IPS-15b (cell line): ENCODE measurements at regions not wholly inside any gene's neighbourhood (a gene's known extent, or its start where the extent isn't known, plus 50 kb on each side); places are given as distances from the start of the nearest gene placed in this dataset.

Experiments used
- H3K27me3 ChIP-seq: one replicate; pipeline ENCODE4 v1.6.1; 2013; ENCODE audit warnings: low read length; ENCODE audit not compliant: control insufficient read depth, insufficient read depth
- H3K36me3 ChIP-seq: one replicate; pipeline ENCODE4 v1.6.1; 2013; ENCODE audit warnings: low read length; ENCODE audit not compliant: control insufficient read depth, insufficient read depth
- H3K4me1 ChIP-seq: one replicate; pipeline ENCODE4 v1.6.1; 2013; ENCODE audit warnings: mild to moderate bottlenecking, low read length; ENCODE audit not compliant: control insufficient read depth, insufficient read depth
- H3K4me3 ChIP-seq: one replicate; pipeline ENCODE4 v1.5.1; 2013; ENCODE audit warnings: low read depth, low read length
- H3K9ac ChIP-seq: one replicate; pipeline ENCODE4 v1.6.1; 2013; ENCODE audit warnings: low read depth, mild to moderate bottlenecking, low read length
- H3K9me3 ChIP-seq: one replicate; pipeline ENCODE4 v1.6.1; 2013; ENCODE audit warnings: mild to moderate bottlenecking, low read length; ENCODE audit not compliant: control insufficient read depth, insufficient read depth

- no peak overlapping the region for H3K4me3 ChIP-seq
- no peak overlapping the region for H3K9ac ChIP-seq
- H3K36me3 ChIP-seq, result no peaks in the 10 kb centered on the region
- H3K27me3 ChIP-seq, result no peaks in the 10 kb centered on the region
- H3K9me3 ChIP-seq, result no peaks in the 10 kb centered on the region
- H3K4me1 ChIP-seq, result no peaks in the 10 kb centered on the region
Measured at GRCh38 chr20:41782730-41783406, 164.7 kb upstream of the CHD6 start.

DNA sequence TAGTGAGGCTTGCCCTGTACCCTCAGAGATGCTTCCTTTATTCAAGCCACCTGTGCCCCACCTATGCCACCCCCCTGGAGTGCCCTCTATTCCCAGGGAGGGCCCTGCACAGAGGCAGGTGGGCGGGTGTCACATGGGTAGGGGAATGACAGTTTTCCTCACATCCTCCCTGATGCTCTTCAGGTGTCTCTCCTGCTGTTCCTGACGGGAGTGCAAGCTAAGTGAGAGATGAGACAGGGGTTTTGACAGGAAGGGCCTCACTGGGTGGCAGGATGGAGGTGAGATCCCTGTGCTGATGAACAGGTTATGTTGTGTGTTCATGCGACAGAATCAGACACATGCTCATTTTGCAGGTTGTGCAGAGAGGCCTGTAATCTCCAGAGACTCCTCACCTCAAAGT, 164.1 kb upstream of the CHD6 start:
- no peaks in the 10 kb centered on the region for H3K9me3 ChIP-seq
- no peaks in the 10 kb centered on the region for H3K27me3 ChIP-seq
- H3K4me3 ChIP-seq, result no peak overlapping the region
- H3K9ac ChIP-seq, result no peak overlapping the region
- no peaks in the 10 kb centered on the region for H3K4me1 ChIP-seq
- no peaks in the 10 kb centered on the region for H3K36me3 ChIP-seq

DNA sequence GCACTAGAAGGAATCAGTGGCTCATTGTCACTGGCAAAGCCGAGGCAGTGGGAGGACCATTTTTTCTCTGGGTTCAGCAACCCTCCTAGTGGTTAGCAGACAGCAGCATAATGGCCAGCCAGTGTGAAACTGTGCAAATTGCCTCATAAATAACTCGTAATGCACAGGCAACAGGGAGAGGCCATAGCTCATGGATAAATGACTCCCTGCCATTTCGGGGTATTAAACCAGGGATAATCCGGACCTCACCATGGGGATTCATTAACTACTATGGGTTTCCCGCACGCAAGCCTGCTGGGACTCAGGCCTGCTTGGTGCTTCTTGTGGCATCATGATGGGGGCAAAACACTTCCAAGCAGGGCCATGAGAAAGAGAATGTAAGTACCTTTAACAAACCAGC, 158.2 kb upstream of the CHD6 start:
- Histone ChIP-seq H3K4me3 (no peak overlapping the region), H3K9ac (no peak overlapping the region), H3K9me3 (no peaks in the 10 kb centered on the region), H3K36me3 (no peaks in the 10 kb centered on the region), H3K27me3 (no peaks in the 10 kb centered on the region), H3K4me1 (no peaks in the 10 kb centered on the region)

DNA sequence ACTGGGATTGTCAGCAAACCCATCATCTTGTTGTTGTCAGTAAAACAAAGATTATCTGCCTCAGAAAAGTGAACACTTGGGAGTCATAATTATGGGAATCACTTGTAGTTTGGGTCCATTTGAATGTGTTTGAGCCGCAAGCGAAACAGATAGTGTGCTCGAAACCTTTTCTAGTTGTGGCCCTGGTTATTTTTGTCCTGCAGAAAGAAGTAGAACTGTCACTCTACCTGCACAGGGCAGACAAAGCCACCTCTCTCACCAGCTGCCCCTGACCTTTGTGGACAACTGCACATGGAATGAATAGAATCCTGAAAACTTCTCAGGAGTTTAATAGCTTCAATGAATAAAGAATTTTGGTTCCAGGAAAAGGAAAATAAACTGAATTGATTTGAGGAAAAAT, 156.1 kb upstream of the CHD6 start:
- Histone ChIP-seq H3K9ac (no peak overlapping the region), H3K9me3 (no peaks in the 10 kb centered on the region), H3K4me1 (peaks cover 11% of the 10 kb centered on the region), H3K4me3 (no peak overlapping the region), H3K27me3 (no peaks in the 10 kb centered on the region), H3K36me3 (no peaks in the 10 kb centered on the region)

- Histone ChIP-seq H3K36me3 (no peaks in the 10 kb centered on the region), H3K4me3 (no peak overlapping the region), H3K4me1 (peaks cover 14% of the 10 kb centered on the region), H3K9ac (no peak overlapping the region), H3K27me3 (no peaks in the 10 kb centered on the region), H3K9me3 (no peaks in the 10 kb centered on the region)
Measured at GRCh38 chr20:41770965-41771364, 152.8 kb upstream of the CHD6 start.

- Histone ChIP-seq H3K9ac (no peak overlapping the region), H3K27me3 (no peaks in the 10 kb centered on the region), H3K36me3 (no peaks in the 10 kb centered on the region), H3K4me3 (no peak overlapping the region), H3K4me1 (peaks cover 14% of the 10 kb centered on the region), H3K9me3 (no peaks in the 10 kb centered on the region)
Measured at GRCh38 chr20:41770427-41770826, 152.2 kb upstream of the CHD6 start.

DNA sequence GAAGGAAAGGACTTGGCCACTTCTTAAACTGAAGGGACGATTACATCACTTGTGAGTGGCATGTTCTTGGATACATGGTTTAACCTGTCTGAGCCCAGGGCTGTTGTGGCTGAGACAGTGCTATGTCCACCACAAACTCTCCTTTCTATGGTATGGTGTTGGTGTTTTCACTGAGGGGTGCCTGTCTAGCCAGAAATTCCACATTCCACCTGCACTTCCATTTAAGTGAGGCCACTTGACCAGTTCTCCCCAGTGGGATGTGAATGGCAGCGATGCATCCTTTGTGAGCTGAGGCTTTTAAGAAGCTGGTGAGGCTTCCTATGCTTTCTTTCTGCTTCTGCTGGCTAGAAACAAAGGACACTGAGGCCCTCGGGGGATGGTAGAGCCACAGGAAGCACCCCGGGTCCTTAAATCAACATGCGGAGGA, 151.4 kb upstream of the CHD6 start:
- H3K4me3 ChIP-seq, result no peak overlapping the region
- H3K27me3 ChIP-seq, result no peaks in the 10 kb centered on the region
- H3K9ac ChIP-seq, result no peak overlapping the region
- H3K9me3 ChIP-seq, result no peaks in the 10 kb centered on the region
- H3K4me1 ChIP-seq, result peaks cover 14% of the 10 kb centered on the region
- H3K36me3 ChIP-seq, result no peaks in the 10 kb centered on the region

DNA sequence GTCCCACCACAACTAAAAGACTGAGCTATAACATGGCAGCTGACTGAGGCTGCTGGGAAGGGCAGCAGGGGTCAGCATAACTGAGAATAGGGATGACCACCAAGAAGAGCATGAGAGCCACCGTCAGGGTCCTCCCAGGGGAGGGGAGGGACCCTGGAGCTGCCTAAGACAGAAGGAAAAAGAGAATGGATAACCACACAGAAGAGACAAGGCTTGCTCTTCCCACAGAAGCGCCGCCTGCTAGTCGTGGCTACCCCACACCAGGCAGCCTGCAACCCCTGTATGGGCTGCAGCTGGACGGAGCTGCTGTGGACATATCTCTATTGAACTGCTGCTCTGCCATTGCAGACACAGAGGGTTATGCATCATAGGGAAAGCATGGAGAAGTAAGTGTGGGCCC, 132.0 kb upstream of the CHD6 start:
- Histone ChIP-seq H3K4me1 (no peaks in the 10 kb centered on the region), H3K4me3 (no peak overlapping the region), H3K36me3 (no peaks in the 10 kb centered on the region), H3K27me3 (no peaks in the 10 kb centered on the region), H3K9ac (no peak overlapping the region), H3K9me3 (no peaks in the 10 kb centered on the region)

DNA sequence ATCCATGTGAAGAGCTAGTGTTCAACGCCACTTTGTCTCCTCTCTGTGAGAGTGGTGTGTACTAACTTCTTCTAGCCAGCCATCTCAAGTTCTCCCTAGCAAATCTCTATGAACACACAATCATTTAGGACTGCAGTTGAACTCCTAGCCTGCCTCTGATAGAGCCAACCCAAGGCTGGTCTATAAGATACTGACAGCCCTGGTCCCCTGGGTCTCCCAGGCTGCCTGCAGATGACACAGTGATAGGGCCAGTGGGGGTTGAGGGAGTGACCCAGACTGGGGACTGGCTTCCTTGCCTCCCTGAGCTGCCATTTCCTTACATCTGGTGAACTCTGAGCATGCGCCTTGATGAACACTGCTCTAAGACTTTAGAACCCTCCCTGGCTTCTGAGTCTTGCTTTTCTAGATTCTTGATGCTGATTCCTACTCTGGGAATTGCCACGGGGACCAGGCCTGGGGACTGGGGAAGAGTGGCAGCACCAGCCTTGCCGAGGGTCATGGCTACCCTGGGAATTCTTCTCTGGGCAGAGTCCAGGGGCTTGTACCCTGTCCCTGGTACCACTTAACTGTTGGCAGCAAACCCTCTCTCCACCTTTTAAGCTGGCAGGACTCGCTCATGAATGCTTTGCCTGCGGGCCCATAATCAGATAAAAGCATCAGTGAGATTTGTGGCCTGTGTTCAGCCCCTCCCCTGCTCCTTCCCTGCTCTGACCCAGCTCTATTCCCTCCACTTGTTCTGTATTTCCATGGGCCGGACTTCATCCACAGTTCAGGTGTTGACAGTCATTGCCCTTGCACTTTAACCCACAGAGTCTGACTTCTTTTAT, 130.8 kb upstream of the CHD6 start:
- H3K27me3 ChIP-seq, result no peaks in the 10 kb centered on the region
- no peaks in the 10 kb centered on the region for H3K4me1 ChIP-seq
- no peaks in the 10 kb centered on the region for H3K36me3 ChIP-seq
- no peak overlapping the region for H3K9ac ChIP-seq
- H3K4me3 ChIP-seq, result no peak overlapping the region
- H3K9me3 ChIP-seq, result no peaks in the 10 kb centered on the region

- Histone ChIP-seq H3K27me3 (no peaks in the 10 kb centered on the region), H3K9ac (no peak overlapping the region), H3K9me3 (no peaks in the 10 kb centered on the region), H3K36me3 (no peaks in the 10 kb centered on the region), H3K4me3 (no peak overlapping the region), H3K4me1 (no peaks in the 10 kb centered on the region)
Measured at GRCh38 chr20:41748051-41748450, 129.9 kb upstream of the CHD6 start.

DNA sequence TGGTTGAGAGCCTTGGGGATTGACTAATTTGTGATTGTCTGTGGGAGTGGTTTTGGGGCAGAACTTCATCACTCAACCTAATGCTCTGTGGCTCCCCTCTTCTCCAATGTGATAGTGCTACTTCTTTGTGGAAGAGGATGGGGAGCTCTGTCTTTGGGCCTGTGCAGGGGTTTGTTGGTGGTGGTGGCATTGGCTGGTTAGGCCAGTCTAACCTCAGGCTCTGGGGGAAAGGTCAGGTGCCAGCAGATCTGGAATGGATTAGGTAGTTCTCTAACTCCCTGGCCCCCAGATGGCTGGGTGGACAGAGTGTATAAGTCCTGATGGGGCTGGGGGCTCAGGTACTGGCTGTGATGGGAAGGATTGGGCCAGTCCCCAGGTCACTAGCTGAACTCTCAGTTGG, 129.0 kb upstream of the CHD6 start:
- no peaks in the 10 kb centered on the region for H3K27me3 ChIP-seq
- H3K4me3 ChIP-seq, result no peak overlapping the region
- no peaks in the 10 kb centered on the region for H3K36me3 ChIP-seq
- H3K4me1 ChIP-seq, result no peaks in the 10 kb centered on the region
- H3K9ac ChIP-seq, result no peak overlapping the region
- no peaks in the 10 kb centered on the region for H3K9me3 ChIP-seq

DNA sequence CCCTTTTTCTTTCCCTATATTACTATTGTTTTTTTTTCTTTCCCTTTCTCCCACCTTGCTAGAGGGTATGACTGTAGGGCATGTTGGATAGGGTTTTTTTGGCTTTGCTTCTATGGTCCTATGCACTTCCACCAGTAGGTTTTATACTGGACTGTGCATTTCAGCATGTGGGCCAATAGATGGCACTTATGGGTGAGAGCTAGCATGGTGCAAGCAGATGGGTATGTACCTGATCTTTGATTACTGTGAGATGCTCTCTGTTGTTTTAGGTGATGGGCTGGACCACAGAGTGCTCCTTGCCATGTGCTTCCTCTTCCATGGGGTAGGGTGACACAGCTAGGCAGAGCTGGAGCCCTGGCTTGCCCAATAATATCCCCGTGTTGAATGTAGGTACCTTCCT, 128.5 kb upstream of the CHD6 start:
- Histone ChIP-seq H3K4me3 (no peak overlapping the region), H3K36me3 (no peaks in the 10 kb centered on the region), H3K4me1 (no peaks in the 10 kb centered on the region), H3K27me3 (no peaks in the 10 kb centered on the region), H3K9ac (no peak overlapping the region), H3K9me3 (no peaks in the 10 kb centered on the region)
